Vagina (tissue), 2 donors: ENCODE measurements at regions not wholly inside any gene's neighbourhood (a gene's known extent, or its start where the extent isn't known, plus 50 kb on each side); places are given as distances from the start of the nearest gene placed in this dataset.

ENCODE experiments used
- POLR2AphosphoS5 ChIP-seq, 2 donors: sonication (generic); formaldehyde crosslinking; IDR thresholded peaks; one replicate each; pipeline ENCODE4 v1.9.0; 2017; ENCODE audit warnings: antibody characterized with exemption in 2 of 2, mild to moderate bottlenecking in 2 of 2, low read depth in 1 of 2; ENCODE audit not compliant: insufficient read depth in 1 of 2
- TF ChIP-seq, protein P1 (sequence below), 3 experiments: fragments of 450-650 bp in 2 of 3; fragments of 200-600 bp in 1 of 3; sonication (generic) in 1 of 3; IDR thresholded peaks; one replicate each; pipeline ENCODE4 v1.5.1; 2017 to 2019; ENCODE audit warnings: antibody characterized with exemption in 3 of 3, mild to moderate bottlenecking in 2 of 3, moderate library complexity in 2 of 3

DNA sequence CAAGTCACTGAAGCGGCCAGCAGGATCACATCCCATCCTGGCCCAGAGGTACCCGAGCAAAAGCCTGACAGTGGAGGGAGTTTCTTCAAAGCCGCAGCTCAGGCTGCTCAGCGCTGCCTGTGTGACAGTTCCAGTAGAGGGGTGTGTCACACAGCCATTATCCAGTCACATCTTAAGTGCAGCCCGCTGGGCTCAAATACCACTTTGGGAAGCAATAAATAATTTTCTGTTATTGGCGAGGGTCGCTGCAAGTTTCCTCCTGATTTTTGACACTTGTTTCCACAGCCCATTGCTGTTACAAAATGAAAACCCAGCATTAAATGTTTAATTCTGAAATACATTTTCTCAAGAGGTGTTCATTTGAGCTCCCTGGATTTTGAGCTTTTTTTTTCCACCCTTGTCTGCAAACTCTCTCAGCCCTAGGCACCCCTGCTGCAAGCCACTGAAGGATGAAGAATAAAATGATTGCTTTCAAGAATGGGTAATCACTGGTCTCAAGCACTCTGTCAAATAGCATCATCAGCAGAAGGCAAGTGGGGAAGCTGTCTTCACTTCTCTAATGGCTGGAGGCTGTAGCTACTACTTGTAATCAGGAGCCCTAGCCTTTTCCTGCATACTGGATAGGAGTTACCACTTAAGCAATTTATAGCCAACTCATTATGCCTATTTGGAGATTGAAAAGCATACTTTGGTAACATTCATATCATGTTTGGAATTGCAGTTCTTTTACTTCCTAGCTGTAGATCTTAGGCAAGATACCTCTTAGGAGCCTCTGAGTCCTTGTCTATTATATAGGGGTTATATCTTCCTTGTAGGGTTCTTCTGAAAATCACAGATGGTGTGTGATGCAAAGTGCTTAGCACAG lies 373.7 kb downstream of the METTL15 start:
- no peak for TF ChIP-seq POLR2AphosphoS5 (IDR thresholded peaks at IDR 0.05; ENCODE audit: insufficient read depth in 1 of 2, low read depth in 1 of 2)
- TF ChIP-seq, protein P1, sequence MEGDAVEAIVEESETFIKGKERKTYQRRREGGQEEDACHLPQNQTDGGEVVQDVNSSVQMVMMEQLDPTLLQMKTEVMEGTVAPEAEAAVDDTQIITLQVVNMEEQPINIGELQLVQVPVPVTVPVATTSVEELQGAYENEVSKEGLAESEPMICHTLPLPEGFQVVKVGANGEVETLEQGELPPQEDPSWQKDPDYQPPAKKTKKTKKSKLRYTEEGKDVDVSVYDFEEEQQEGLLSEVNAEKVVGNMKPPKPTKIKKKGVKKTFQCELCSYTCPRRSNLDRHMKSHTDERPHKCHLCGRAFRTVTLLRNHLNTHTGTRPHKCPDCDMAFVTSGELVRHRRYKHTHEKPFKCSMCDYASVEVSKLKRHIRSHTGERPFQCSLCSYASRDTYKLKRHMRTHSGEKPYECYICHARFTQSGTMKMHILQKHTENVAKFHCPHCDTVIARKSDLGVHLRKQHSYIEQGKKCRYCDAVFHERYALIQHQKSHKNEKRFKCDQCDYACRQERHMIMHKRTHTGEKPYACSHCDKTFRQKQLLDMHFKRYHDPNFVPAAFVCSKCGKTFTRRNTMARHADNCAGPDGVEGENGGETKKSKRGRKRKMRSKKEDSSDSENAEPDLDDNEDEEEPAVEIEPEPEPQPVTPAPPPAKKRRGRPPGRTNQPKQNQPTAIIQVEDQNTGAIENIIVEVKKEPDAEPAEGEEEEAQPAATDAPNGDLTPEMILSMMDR (IDR thresholded peaks at IDR 0.05) = no peak
